Stromal cell of bone marrow (primary cell): ENCODE measurements at regions not wholly inside any gene's neighbourhood (a gene's known extent, or its start where the extent isn't known, plus 50 kb on each side); places are given as distances from the start of the nearest gene placed in this dataset.
"Not testable (repeated sequence)": the region's sequence is repeated elsewhere in the genome, so short reads cannot be mapped to it uniquely, and the experiment has no call there.

Source experiments
- DNase-seq: peaks from one replicate; pipeline ENCODE4 v3.0.0-alpha.2; 2012; ENCODE audit warnings: low read depth

- DNase-seq: not testable (repeated sequence)
Observed at GRCh38 chr6:127406722-127407121, 52.5 kb downstream of the KIAA0408 start.

- no peak for DNase-seq
Observed at GRCh38 chr6:127406122-127406521, 53.1 kb downstream of the KIAA0408 start.

GRCh38 chr6:127404594-127405178, 54.5 kb downstream of the KIAA0408 start:
- DNase-seq: no peak

- DNase-seq: no peak
Observed at GRCh38 chr6:127404133-127404532, 55.1 kb downstream of the KIAA0408 start.

GRCh38 chr6:127403636-127404035, 55.6 kb downstream of the KIAA0408 start:
- DNase-seq: no peak

GRCh38 chr6:127402890-127403617, 56.1 kb downstream of the KIAA0408 start:
- DNase-seq: no peak

- DNase-seq: peak; percentile 12
Observed at GRCh38 chr6:127397729-127398630, 54.6 kb upstream of the ECHDC1 start.

- not testable (repeated sequence) for DNase-seq
Observed at GRCh38 chr6:127397171-127397597, 53.8 kb upstream of the ECHDC1 start.
